ENCODE measurements at regions not wholly inside any gene's neighbourhood (a gene's known extent, or its start where the extent isn't known, plus 50 kb on each side); places are given as distances from the start of the nearest gene placed in this dataset.

DNA sequence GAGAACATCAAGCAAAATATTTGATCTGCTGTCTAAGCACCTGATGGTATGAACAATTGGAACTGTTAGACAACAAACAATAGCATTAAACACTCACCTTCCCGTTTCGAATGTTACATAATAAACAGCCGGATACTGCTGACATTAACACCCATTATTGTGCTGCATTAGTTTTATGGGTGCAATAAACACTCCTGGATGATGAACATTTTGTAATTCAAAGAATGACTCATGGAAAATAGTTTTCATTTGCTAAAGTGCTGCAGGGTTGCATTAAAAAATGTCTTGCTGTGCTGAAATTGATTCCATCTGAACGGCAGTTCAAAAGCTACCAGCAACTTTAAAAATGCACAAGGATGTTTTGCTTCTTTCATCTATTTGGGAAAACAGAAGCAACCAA, 100.8 kb upstream of the SORBS2 start:
- TF ChIP-seq EZH2 (IDR thresholded peaks at IDR 0.05; ENCODE audit: borderline replicate concordance, low read depth, low read length, severe bottlenecking), result no peak
- TF ChIP-seq, protein P1, sequence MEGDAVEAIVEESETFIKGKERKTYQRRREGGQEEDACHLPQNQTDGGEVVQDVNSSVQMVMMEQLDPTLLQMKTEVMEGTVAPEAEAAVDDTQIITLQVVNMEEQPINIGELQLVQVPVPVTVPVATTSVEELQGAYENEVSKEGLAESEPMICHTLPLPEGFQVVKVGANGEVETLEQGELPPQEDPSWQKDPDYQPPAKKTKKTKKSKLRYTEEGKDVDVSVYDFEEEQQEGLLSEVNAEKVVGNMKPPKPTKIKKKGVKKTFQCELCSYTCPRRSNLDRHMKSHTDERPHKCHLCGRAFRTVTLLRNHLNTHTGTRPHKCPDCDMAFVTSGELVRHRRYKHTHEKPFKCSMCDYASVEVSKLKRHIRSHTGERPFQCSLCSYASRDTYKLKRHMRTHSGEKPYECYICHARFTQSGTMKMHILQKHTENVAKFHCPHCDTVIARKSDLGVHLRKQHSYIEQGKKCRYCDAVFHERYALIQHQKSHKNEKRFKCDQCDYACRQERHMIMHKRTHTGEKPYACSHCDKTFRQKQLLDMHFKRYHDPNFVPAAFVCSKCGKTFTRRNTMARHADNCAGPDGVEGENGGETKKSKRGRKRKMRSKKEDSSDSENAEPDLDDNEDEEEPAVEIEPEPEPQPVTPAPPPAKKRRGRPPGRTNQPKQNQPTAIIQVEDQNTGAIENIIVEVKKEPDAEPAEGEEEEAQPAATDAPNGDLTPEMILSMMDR (IDR thresholded peaks at IDR 0.05; ENCODE audit: extremely low read depth in 1 of 2, insufficient read depth in 1 of 2, low read depth in 1 of 2, low read length in 2 of 2), result no peak
- TF ChIP-seq JUN (IDR thresholded peaks at IDR 0.05; ENCODE audit: borderline replicate concordance, insufficient read depth, insufficient read length, low read depth), result no peak
- TF ChIP-seq MYC (IDR thresholded peaks at IDR 0.05; ENCODE audit: low read depth, low read length), result no peak
